DND-41 (cell line): ENCODE measurements at regions not wholly inside any gene's neighbourhood (a gene's known extent, or its start where the extent isn't known, plus 50 kb on each side); places are given as distances from the start of the nearest gene placed in this dataset.

ENCODE experiments used
- CTCF ChIP-seq: IDR thresholded peaks from 2 replicates; pipeline ENCODE4 v1.5.1; 2012; ENCODE audit warnings: borderline replicate concordance, low read length, moderate library complexity, mild to moderate bottlenecking; ENCODE audit not compliant: poor library complexity, severe bottlenecking; ENCODE audit errors: extremely low read depth
- EZH2 ChIP-seq: IDR thresholded peaks from 3 replicates; pipeline ENCODE4 v1.6.1; 2012; ENCODE audit warnings: borderline replicate concordance, low read depth, mild to moderate bottlenecking, moderate library complexity, low read length, inconsistent platforms; ENCODE audit not compliant: severe bottlenecking

GRCh38 chr2:144015036-144015435 lies 504.9 kb downstream of the ZEB2 start:
- TF ChIP-seq CTCF = no peak
- TF ChIP-seq EZH2 = no peak
